ENCODE measurements at regions not wholly inside any gene's neighbourhood (a gene's known extent, or its start where the extent isn't known, plus 50 kb on each side); places are given as distances from the start of the nearest gene placed in this dataset.

GRCh38 chr10:130728531-130729215 is 582.8 kb downstream of the TCERG1L start:
- no peak for DNase-seq

- DNase-seq, result no peak
These were observed 581.6 kb downstream of the TCERG1L start for GRCh38 chr10:130729876-130730275.

GRCh38 chr10:130737186-130737585 is 574.3 kb downstream of the TCERG1L start:
- no peak for DNase-seq

- DNase-seq, result no peak
These were observed 573.9 kb downstream of the TCERG1L start for GRCh38 chr10:130737621-130738020.

- DNase-seq, result no peak
These were observed 572.3 kb downstream of the TCERG1L start for GRCh38 chr10:130739016-130739756.

GRCh38 chr10:130739757-130740145 is 571.8 kb downstream of the TCERG1L start:
- no peak for DNase-seq

GRCh38 chr10:130740166-130740565 is 571.4 kb downstream of the TCERG1L start:
- DNase-seq, result no peak

- no peak for DNase-seq
These were observed 570.4 kb downstream of the TCERG1L start for GRCh38 chr10:130740915-130741750.

GRCh38 chr10:130741901-130742855 is 569.3 kb downstream of the TCERG1L start:
- no peak for DNase-seq

GRCh38 chr10:130742941-130743675 is 568.4 kb downstream of the TCERG1L start:
- DNase-seq, result no peak

- DNase-seq, result no peak
These were observed 567.7 kb downstream of the TCERG1L start for GRCh38 chr10:130743751-130744271.

- no peak for DNase-seq
These were observed 566.9 kb downstream of the TCERG1L start for GRCh38 chr10:130744631-130745030.

- DNase-seq, result no peak
These were observed 566.3 kb downstream of the TCERG1L start for GRCh38 chr10:130745251-130745650.

GRCh38 chr10:130745821-130746220 is 565.7 kb downstream of the TCERG1L start:
- DNase-seq, result no peak

GRCh38 chr10:130746311-130746710 is 565.2 kb downstream of the TCERG1L start:
- no peak for DNase-seq

GRCh38 chr10:130747356-130747755 is 564.2 kb downstream of the TCERG1L start:
- no peak for DNase-seq

GRCh38 chr10:130747946-130748345 is 563.6 kb downstream of the TCERG1L start:
- DNase-seq, result no peak

GRCh38 chr10:130748409-130749057 is 563.0 kb downstream of the TCERG1L start:
- no peak for DNase-seq

- no peak for DNase-seq
These were observed 561.6 kb downstream of the TCERG1L start for GRCh38 chr10:130749911-130750310.

- DNase-seq, result no peak
These were observed 561.1 kb downstream of the TCERG1L start for GRCh38 chr10:130750441-130750840.

Data from retina (tissue), 1 donor.